GM12891 (cell line): ENCODE measurements at regions not wholly inside any gene's neighbourhood (a gene's known extent, or its start where the extent isn't known, plus 50 kb on each side); places are given as distances from the start of the nearest gene placed in this dataset.

Source experiments
- PAX5 ChIP-seq: IDR thresholded peaks from 2 replicates; pipeline ENCODE4 v1.6.1; 2011; ENCODE audit warnings: low read length, moderate library complexity, mild to moderate bottlenecking; ENCODE audit not compliant: insufficient read depth, severe bottlenecking
- POLR2A ChIP-seq: IDR thresholded peaks from 2 replicates; pipeline ENCODE4 v1.6.1; 2011; ENCODE audit warnings: low read depth, low read length, control low read depth
- POLR2AphosphoS5 ChIP-seq: IDR thresholded peaks from 2 replicates; pipeline ENCODE4 v1.6.1; 2011; ENCODE audit warnings: low read depth, low read length, control low read depth
- POU2F2 ChIP-seq: IDR thresholded peaks from 2 replicates; pipeline ENCODE4 v1.6.1; 2011; ENCODE audit warnings: low read depth, mild to moderate bottlenecking, control low read depth, low read length, moderate library complexity
- SPI1 ChIP-seq: IDR thresholded peaks from 2 replicates; pipeline ENCODE4 v1.6.1; 2011; ENCODE audit warnings: low read depth, low read length, control low read depth
- TAF1 ChIP-seq: IDR thresholded peaks from 2 replicates; pipeline ENCODE4 v1.6.1; 2011; ENCODE audit warnings: low read depth, low read length, control low read depth

GRCh38 chr17:83175822-83176622 lies 96.6 kb downstream of the METRNL start:
- TF ChIP-seq POLR2A (no peak), POLR2AphosphoS5 (no peak), TAF1 (no peak), SPI1 (no peak), PAX5 (no peak), POU2F2 (no peak)
